Stomach (tissue), 8 donors: ENCODE measurements at regions not wholly inside any gene's neighbourhood (a gene's known extent, or its start where the extent isn't known, plus 50 kb on each side); places are given as distances from the start of the nearest gene placed in this dataset.
A peak's percentile ranks its signal among the peaks of the same experiment; 100 is the strongest.

ENCODE experiments used
- DNase-seq, 2 donors: peaks; one replicate each; pipeline versions ENCODE4 v3.0.0 to v3.0.0-alpha.2; 2013 to 2019
- H3K27ac ChIP-seq, 5 donors: fragments of 200-600 bp in 4 of 5; sonication (generic) in 4 of 5; one replicate each; pipeline ENCODE4 v1.5.1; 2013 to 2019; ENCODE audit warnings: mild to moderate bottlenecking in 1 of 5, moderate library complexity in 1 of 5
- H3K27me3 ChIP-seq, 3 donors: fragments of 200-600 bp; sonication (generic); one replicate each; pipeline ENCODE4 v1.5.1; 2017 to 2019; ENCODE audit warnings: mixed run types in 1 of 3
- H3K36me3 ChIP-seq, 4 donors: fragments of 200-600 bp; sonication (generic); 1 replicate in 3 of 4; 2 replicates in 1 of 4; pipeline ENCODE4 v1.5.1; 2016 to 2019
- H3K4me1 ChIP-seq, 4 donors: fragments of 200-600 bp; sonication (generic); one replicate each; pipeline ENCODE4 v1.5.1; 2016 to 2019
- H3K4me3 ChIP-seq, 4 donors: fragments of 200-600 bp; sonication (generic) in 3 of 4; one replicate each; pipeline ENCODE4 v1.5.1; 2016 to 2019; ENCODE audit warnings: mild to moderate bottlenecking in 1 of 4
- H3K9me3 ChIP-seq, 4 donors: fragments of 200-600 bp; sonication (generic); one replicate each; pipeline ENCODE4 v1.5.1; 2016 to 2019
- CTCF ChIP-seq, 7 experiments: fragments of 450-650 bp in 4 of 7; fragments of 200-600 bp in 3 of 7; sonication (generic) in 3 of 7; IDR thresholded peaks; one replicate each; pipeline ENCODE4 v1.5.1; 2016 to 2019; ENCODE audit warnings: antibody characterized with exemption in 7 of 7, control low read depth in 2 of 7, mild to moderate bottlenecking in 1 of 7
- EP300 ChIP-seq: sonication (generic); formaldehyde crosslinking; IDR thresholded peaks from one replicate; pipeline ENCODE4 v1.6.1; 2017; ENCODE audit warnings: antibody characterized with exemption
- POLR2A ChIP-seq, 4 donors: fragments of 450-650 bp; IDR thresholded peaks; one replicate each; pipeline ENCODE4 v1.6.1; 2016; ENCODE audit warnings: antibody characterized with exemption in 4 of 4, control low read depth in 2 of 4, mild to moderate bottlenecking in 1 of 4, moderate library complexity in 1 of 4
- POLR2AphosphoS5 ChIP-seq, 3 donors: sonication (generic); formaldehyde crosslinking; IDR thresholded peaks; one replicate each; pipeline ENCODE4 v1.6.1; 2016; ENCODE audit warnings: antibody characterized with exemption in 3 of 3
- WGBS, 5 donors: extraction: QIAGEN DNeasy Blood & Tissue Kit in 3 of 5; methylation state at CpG; one replicate each; pipeline versions ENCODE4 v1.1.5 to v1.1.7; 2013 to 2018; 5-methylcytosine and 5-hydroxymethylcytosine counted together
- intact Hi-C: fragments of 100-400 bp; cut with DNase I; formaldehyde crosslinking; loops from one replicate; pipeline ENCODE4 v1.15.1; 2023; ENCODE audit warnings: low total_unique reads
- donor health status: healthy with polysubstance abuse.
- donor health status: Bipolar disorder and iron deficiency.
- donor health status: healthy.

GRCh38 chr2:84083984-84084383, 375.1 kb downstream of the SUCLG1 start:
- 61 to 93% (median 79%) methylated on average over 1 of the region's 1 CpG for WGBS, 5 donors
- Histone ChIP-seq H3K4me1 (no peaks in the 10 kb centered on the region), H3K27me3 (no peaks in the 10 kb centered on the region), H3K9me3 (no peaks in the 10 kb centered on the region), H3K27ac (no peak overlapping the region), H3K36me3 (no peaks in the 10 kb centered on the region), H3K4me3 (no peak overlapping the region)
- intact Hi-C loops, result no loop called here
- TF ChIP-seq POLR2A (IDR thresholded peaks at IDR 0.05), result no peak
- no peak for TF ChIP-seq POLR2AphosphoS5 (IDR thresholded peaks at IDR 0.05)
- no peak for TF ChIP-seq EP300
- TF ChIP-seq CTCF (IDR thresholded peaks at IDR 0.05), result no peak
- no peak for DNase-seq

- H3K4me3 ChIP-seq, result no peak overlapping the region
- DNase-seq, result no peak
- TF ChIP-seq POLR2A (IDR thresholded peaks at IDR 0.05) (no peak), CTCF (IDR thresholded peaks at IDR 0.05) (no peak), POLR2AphosphoS5 (IDR thresholded peaks at IDR 0.05) (no peak), EP300 (no peak)
- no peaks in the 10 kb centered on the region for H3K4me1 ChIP-seq
- 65 to 78% (median 73%) methylated on average over 3 of the region's 3 CpGs for WGBS, 5 donors
- no peaks in the 10 kb centered on the region for H3K9me3 ChIP-seq
- intact Hi-C loops, result no loop called here
- no peaks in the 10 kb centered on the region for H3K36me3 ChIP-seq
- no peak overlapping the region for H3K27ac ChIP-seq
- H3K27me3 ChIP-seq, result no peaks in the 10 kb centered on the region
Measured at GRCh38 chr2:84078471-84078870, 380.6 kb downstream of the SUCLG1 start.

- Histone ChIP-seq H3K4me3 (no peak overlapping the region), H3K36me3 (no peaks in the 10 kb centered on the region), H3K27ac (no peak overlapping the region), H3K4me1 (no peaks in the 10 kb centered on the region), H3K9me3 (no peaks in the 10 kb centered on the region), H3K27me3 (no peaks in the 10 kb centered on the region)
- WGBS, 5 donors, result 52 to 63% (median 59%) methylated on average over 2 of the region's 2 CpGs
- peak in 1 of 2 donors; percentile 37 for DNase-seq
- peak in 2 of 7 experiments; percentile 10 to 16 for TF ChIP-seq CTCF (IDR thresholded peaks at IDR 0.05)
- TF ChIP-seq POLR2AphosphoS5 (IDR thresholded peaks at IDR 0.05), result no peak
- intact Hi-C loops, result no loop called here
Measured at GRCh38 chr2:84077496-84077895, 381.6 kb downstream of the SUCLG1 start.

- H3K27me3 ChIP-seq, result no peaks in the 10 kb centered on the region
- H3K9me3 ChIP-seq, result no peaks in the 10 kb centered on the region
- H3K27ac ChIP-seq, result no peak overlapping the region
- WGBS, 5 donors, result 88 to 89% (median 88%) methylated on average over 1 of the region's 1 CpG
- no peak for TF ChIP-seq EP300
- no peak for TF ChIP-seq CTCF (IDR thresholded peaks at IDR 0.05)
- TF ChIP-seq POLR2AphosphoS5 (IDR thresholded peaks at IDR 0.05), result no peak
- no peak for TF ChIP-seq POLR2A (IDR thresholded peaks at IDR 0.05)
- H3K36me3 ChIP-seq, result no peaks in the 10 kb centered on the region
- no peaks in the 10 kb centered on the region for H3K4me1 ChIP-seq
- intact Hi-C loops, result no loop called here
- no peak for DNase-seq
- H3K4me3 ChIP-seq, result no peak overlapping the region
Measured at GRCh38 chr2:84071050-84071449, 388.0 kb downstream of the SUCLG1 start.

- Histone ChIP-seq H3K9me3 (no peaks in the 10 kb centered on the region), H3K27me3 (no peaks in the 10 kb centered on the region), H3K4me1 (no peaks in the 10 kb centered on the region), H3K27ac (no peak overlapping the region), H3K4me3 (no peak overlapping the region), H3K36me3 (no peaks in the 10 kb centered on the region)
- no peak for TF ChIP-seq EP300
- no peak for TF ChIP-seq CTCF (IDR thresholded peaks at IDR 0.05)
- no peak for TF ChIP-seq POLR2A (IDR thresholded peaks at IDR 0.05)
- no peak for TF ChIP-seq POLR2AphosphoS5 (IDR thresholded peaks at IDR 0.05)
- DNase-seq, result no peak
- intact Hi-C loops, result no loop called here
Measured at GRCh38 chr2:84065857-84066256, 393.2 kb downstream of the SUCLG1 start.
